Upper lobe of left lung (tissue), 6 donors: ENCODE measurements at regions not wholly inside any gene's neighbourhood (a gene's known extent, or its start where the extent isn't known, plus 50 kb on each side); places are given as distances from the start of the nearest gene placed in this dataset.

Experiments used
- ATAC-seq, 2 donors: fragments of 200-7000 bp; cut with Tn5 transposase; one replicate each; pipeline ENCODE4 v1.9.1; 2022; ENCODE audit warnings: mild to moderate bottlenecking in 2 of 2, moderate library complexity in 2 of 2; ENCODE audit not compliant: low FRiP score in 2 of 2
- DNase-seq, 2 donors: peaks; one replicate each; pipeline ENCODE4 v3.0.0-alpha.2; 2019 to 2020
- H3K27ac ChIP-seq, 4 donors: fragments of 200-600 bp; sonication (generic); one replicate each; pipeline ENCODE4 v1.5.1; 2016 to 2019
- H3K27me3 ChIP-seq, 4 donors: fragments of 200-600 bp; sonication (generic); one replicate each; pipeline ENCODE4 v1.5.1; 2017 to 2019
- H3K36me3 ChIP-seq, 4 donors: fragments of 200-600 bp; sonication (generic); one replicate each; pipeline ENCODE4 v1.5.1; 2016 to 2019
- H3K4me1 ChIP-seq, 4 donors: fragments of 200-600 bp; sonication (generic); one replicate each; pipeline ENCODE4 v1.5.1; 2018 to 2019
- H3K4me3 ChIP-seq, 4 donors: fragments of 200-600 bp; sonication (generic); one replicate each; pipeline ENCODE4 v1.5.1; 2017 to 2019; ENCODE audit warnings: mild to moderate bottlenecking in 2 of 4, moderate library complexity in 1 of 4
- H3K9me3 ChIP-seq, 4 donors: fragments of 200-600 bp; sonication (generic); one replicate each; pipeline ENCODE4 v1.5.1; 2018 to 2019
- CTCF ChIP-seq, 6 experiments: fragments of 450-650 bp in 4 of 6; fragments of 200-600 bp in 2 of 6; sonication (generic) in 2 of 6; IDR thresholded peaks; one replicate each; pipeline ENCODE4 v1.5.1; 2016 to 2019; ENCODE audit warnings: antibody characterized with exemption in 6 of 6
- EP300 ChIP-seq, 4 donors: sonication (generic); formaldehyde crosslinking; IDR thresholded peaks; one replicate each; pipeline ENCODE4 v1.5.1; 2017; ENCODE audit warnings: antibody characterized with exemption in 4 of 4, control low read depth in 2 of 4
- POLR2A ChIP-seq, 4 donors: fragments of 450-650 bp; IDR thresholded peaks; one replicate each; pipeline ENCODE4 v1.5.1; 2016 to 2017; ENCODE audit warnings: antibody characterized with exemption in 4 of 4, mild to moderate bottlenecking in 2 of 4
- POLR2AphosphoS5 ChIP-seq, 2 donors: sonication (generic); formaldehyde crosslinking; IDR thresholded peaks; one replicate each; pipeline ENCODE4 v1.5.1; 2017; ENCODE audit warnings: antibody characterized with exemption in 2 of 2
- WGBS, 2 donors: methylation state at CpG; one replicate each; pipeline ENCODE4 v1.1.5; 2017 to 2018; 5-methylcytosine and 5-hydroxymethylcytosine counted together
- donor health status: DM: no; HTN: no; CAD: no; lungs with moderate emphysema.
- donor health status: DM: no; HTN: yes; CAD: no; lungs with severe emphysema.

DNA sequence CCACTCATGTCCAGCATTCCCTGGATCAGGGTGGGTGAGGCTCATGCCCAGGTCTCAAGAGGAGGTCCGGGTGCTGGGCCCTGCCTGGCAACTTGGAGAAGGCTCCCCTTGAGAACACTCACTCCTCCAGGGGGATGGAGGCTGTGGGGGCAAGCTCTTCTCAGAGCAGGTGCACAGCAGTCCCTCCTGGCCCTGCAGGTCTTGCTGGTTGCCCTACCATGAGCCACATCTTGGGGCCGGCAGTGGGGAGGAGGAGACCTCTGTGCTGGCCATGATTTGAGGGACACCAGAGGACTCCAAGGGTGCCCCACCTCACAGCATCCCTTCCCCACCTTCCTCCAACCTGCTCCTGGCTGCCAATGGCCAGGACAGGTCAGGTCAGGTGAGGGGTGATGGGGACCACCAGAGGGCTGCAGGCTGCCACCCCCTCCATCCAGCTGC is 87.4 kb upstream of the RET start:
- Histone ChIP-seq H3K4me3 (no peak overlapping the region), H3K9me3 (no peaks in the 10 kb centered on the region), H3K4me1 (no peaks in the 10 kb centered on the region), H3K27me3 (no peaks in the 10 kb centered on the region), H3K27ac (no peak overlapping the region), H3K36me3 (no peaks in the 10 kb centered on the region)
- DNase-seq (no peak), ATAC-seq (no peak)
- no peak for TF ChIP-seq POLR2AphosphoS5 (IDR thresholded peaks at IDR 0.05)
- no peak for TF ChIP-seq EP300 (IDR thresholded peaks at IDR 0.05)
- TF ChIP-seq CTCF (IDR thresholded peaks at IDR 0.05), result no peak
- TF ChIP-seq POLR2A (IDR thresholded peaks at IDR 0.05), result no peak
- WGBS, 2 donors, result 77 to 100% methylated on average over 1 to 2 of the region's 2 CpGs

DNA sequence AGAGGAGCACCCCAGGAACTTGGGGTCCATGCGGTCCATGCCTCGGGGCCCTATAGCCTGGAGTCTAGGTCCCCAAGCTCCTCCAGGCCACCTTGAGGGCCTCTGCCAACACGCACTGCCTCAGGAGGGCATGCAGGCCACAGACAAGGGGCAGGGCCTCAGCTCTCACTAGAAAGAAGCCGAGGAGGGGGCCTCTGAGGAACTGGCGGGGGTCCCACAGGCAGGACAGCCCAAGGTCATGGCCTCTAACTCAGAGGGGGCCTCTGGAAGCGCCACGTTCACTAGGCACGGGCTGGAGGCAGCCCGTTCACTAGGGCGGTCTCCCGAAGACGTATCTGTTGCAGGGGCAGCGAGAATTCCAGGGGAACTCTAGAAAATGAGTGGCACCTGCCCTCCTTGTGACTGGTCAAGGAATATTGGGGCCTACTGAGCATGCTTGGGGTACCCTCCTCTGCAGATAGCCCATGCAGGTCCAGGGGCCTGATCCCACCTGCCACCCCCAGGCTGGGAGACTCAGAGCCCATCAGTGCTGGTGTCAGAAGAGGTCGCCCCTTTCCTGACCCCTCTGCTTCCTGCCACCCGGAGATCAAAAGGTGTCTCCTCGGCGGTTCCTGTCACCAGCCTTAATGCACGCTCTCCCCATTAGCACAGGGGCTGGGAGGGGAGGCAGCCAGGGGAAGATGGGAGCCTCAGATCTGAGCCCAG is 86.7 kb upstream of the RET start:
- no peak for ATAC-seq
- no peaks in the 10 kb centered on the region for H3K9me3 ChIP-seq
- TF ChIP-seq EP300 (IDR thresholded peaks at IDR 0.05) (no peak), POLR2AphosphoS5 (IDR thresholded peaks at IDR 0.05) (no peak), POLR2A (IDR thresholded peaks at IDR 0.05) (no peak), CTCF (IDR thresholded peaks at IDR 0.05) (no peak)
- DNase-seq, result no peak
- WGBS, 2 donors, result 75 to 77% methylated on average over 6 to 18 of the region's 18 CpGs
- no peaks in the 10 kb centered on the region for H3K36me3 ChIP-seq
- no peaks in the 10 kb centered on the region for H3K27me3 ChIP-seq
- no peak overlapping the region for H3K27ac ChIP-seq
- no peaks in the 10 kb centered on the region for H3K4me1 ChIP-seq
- no peak overlapping the region for H3K4me3 ChIP-seq

- WGBS, 2 donors, result 80 to 88% methylated on average over 12 to 18 of the region's 18 CpGs
- TF ChIP-seq POLR2A (IDR thresholded peaks at IDR 0.05) (no peak), EP300 (IDR thresholded peaks at IDR 0.05) (no peak), POLR2AphosphoS5 (IDR thresholded peaks at IDR 0.05) (no peak), CTCF (IDR thresholded peaks at IDR 0.05) (no peak)
These were observed 86.0 kb upstream of the RET start for GRCh38 chr10:42990721-42991441.

DNA sequence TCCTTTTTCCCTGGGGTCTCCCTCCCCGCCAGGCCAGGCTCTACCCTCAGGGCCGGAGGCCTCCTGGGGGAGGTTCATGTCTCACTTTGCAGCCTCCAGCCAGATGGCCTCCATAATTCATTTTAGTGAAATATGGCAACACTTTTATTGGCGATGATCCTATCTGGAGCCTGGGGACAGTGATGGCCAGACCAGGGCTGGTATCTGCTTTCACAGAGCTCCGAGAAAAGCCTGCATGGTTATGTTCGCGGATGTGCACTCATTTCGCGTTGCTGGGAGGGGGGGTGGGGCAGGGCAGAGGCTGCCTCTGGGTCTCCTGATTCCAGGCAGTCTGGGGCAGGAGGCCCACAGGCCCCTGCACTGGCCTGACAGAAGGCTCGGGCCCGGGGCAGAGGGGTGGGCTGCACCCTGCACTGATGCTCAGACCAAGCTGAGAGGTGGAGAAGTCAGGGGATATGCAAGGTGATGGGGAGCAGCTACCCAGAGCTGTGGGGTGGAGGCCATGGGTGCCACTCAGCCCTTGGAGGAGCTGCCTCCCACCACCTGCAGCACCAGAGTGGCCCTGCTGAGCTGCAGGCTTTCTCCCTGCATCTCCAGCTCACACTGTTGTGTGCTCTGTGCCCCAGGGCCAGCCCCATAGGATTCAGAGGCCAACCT is 85.3 kb upstream of the RET start:
- no peaks in the 10 kb centered on the region for H3K36me3 ChIP-seq
- no peaks in the 10 kb centered on the region for H3K4me1 ChIP-seq
- no peak for DNase-seq
- WGBS, 2 donors, result 93 to 97% methylated on average over 4 to 8 of the region's 10 CpGs
- no peak overlapping the region for H3K4me3 ChIP-seq
- ATAC-seq, result no peak
- H3K27me3 ChIP-seq, result no peaks in the 10 kb centered on the region
- no peaks in the 10 kb centered on the region for H3K9me3 ChIP-seq
- H3K27ac ChIP-seq, result no peak overlapping the region
- TF ChIP-seq POLR2AphosphoS5 (IDR thresholded peaks at IDR 0.05) (no peak), CTCF (IDR thresholded peaks at IDR 0.05) (no peak), POLR2A (IDR thresholded peaks at IDR 0.05) (no peak), EP300 (IDR thresholded peaks at IDR 0.05) (no peak)

More at GRCh38 chr10:42990721-42991441, 86.0 kb upstream of the RET start:
- no peak for ATAC-seq
- no peaks in the 10 kb centered on the region for H3K27me3 ChIP-seq
- DNase-seq, result no peak
- H3K36me3 ChIP-seq, result no peaks in the 10 kb centered on the region
- H3K9me3 ChIP-seq, result no peaks in the 10 kb centered on the region
- H3K4me1 ChIP-seq, result no peaks in the 10 kb centered on the region
- H3K27ac ChIP-seq, result no peak overlapping the region
- no peak overlapping the region for H3K4me3 ChIP-seq
